ENCODE measurements at regions not wholly inside any gene's neighbourhood (a gene's known extent, or its start where the extent isn't known, plus 50 kb on each side); places are given as distances from the start of the nearest gene placed in this dataset.
"Not testable (repeated sequence)": the region's sequence is repeated elsewhere in the genome, so short reads cannot be mapped to it uniquely, and the experiment has no call there.

DNA sequence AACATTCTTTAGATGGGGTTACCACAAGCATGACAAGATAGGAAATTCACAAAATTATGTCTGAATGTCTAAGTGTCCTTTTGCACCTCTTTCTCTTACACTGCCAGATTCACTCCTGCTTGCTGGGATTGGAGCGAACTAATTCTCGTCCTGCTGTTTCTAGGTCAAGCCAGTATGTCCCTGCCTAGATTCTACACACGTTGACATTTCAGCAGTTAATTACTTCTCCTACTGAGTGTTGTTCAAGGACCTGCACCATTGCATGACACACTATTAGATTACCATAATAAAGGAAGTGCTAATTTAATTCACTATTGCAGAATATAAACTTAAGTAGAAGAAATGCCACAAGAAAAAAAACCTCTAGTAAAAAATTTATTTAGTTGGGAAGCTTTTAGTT is 1911.7 kb downstream of the PCDH7 start:
- no peak overlapping the region for H3K4me3 Mint-ChIP-seq
- H3K27ac Mint-ChIP-seq: no peak overlapping the region
- H3K27me3 Mint-ChIP-seq: no peaks in the 10 kb centered on the region
- H3K9me3 Mint-ChIP-seq: peaks cover 7% of the 10 kb centered on the region
- no peaks in the 10 kb centered on the region for H3K36me3 Mint-ChIP-seq (ENCODE audit: low read depth)
- intact Hi-C loops (cut with micrococcal nuclease): no loop called here
- H3K4me1 Mint-ChIP-seq (ENCODE audit: low read depth): no peaks in the 10 kb centered on the region

DNA sequence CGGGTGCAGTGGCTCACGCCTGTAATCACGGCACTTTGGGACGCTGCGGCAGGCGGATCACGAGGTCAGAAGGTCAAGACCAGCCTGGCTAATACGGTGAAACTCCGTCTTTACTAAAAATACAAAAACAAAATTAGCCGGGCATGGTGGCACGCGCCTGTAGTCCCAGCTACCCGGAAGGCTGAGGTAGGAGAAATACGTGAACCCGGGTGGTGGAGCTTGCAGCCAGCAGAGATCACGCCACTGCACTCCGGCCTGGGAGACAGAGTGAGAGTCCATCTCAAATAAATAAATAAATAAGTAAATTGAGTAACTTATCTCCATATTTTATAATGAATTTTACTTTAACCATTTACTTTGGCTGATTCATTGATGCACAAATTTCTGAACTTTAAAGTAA is 1913.3 kb downstream of the PCDH7 start:
- Mint-ChIP-seq H3K27me3 (no peaks in the 10 kb centered on the region), H3K9me3 (no peaks in the 10 kb centered on the region), H3K27ac (no peak overlapping the region), H3K4me1 (ENCODE audit: low read depth) (no peaks in the 10 kb centered on the region), H3K36me3 (ENCODE audit: low read depth) (no peaks in the 10 kb centered on the region), H3K4me3 (no peak overlapping the region)
- intact Hi-C loops (cut with micrococcal nuclease): no loop called here

DNA sequence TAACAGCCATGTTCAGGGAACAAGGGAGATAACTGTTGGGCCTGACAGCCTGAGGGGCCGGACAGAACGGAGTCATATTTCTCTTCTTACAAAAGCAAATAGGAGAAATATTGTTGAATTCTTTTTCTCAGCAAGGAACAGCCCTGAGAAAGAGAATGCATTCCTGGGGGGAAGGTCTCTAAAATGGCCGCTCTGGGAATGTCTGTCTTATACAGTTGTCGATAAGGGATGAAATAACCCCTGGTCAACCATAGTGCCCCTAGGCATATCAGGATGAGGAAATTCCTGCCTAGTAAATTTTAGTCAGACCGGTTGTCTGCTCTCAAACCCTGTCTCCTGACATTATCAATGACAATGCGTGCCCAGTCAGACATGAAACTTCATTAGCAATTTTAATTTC is 1925.5 kb downstream of the PCDH7 start:
- no peak overlapping the region for H3K4me3 Mint-ChIP-seq
- H3K27ac Mint-ChIP-seq: no peak overlapping the region
- intact Hi-C loops (cut with micrococcal nuclease): no loop called here
- no peaks in the 10 kb centered on the region for H3K4me1 Mint-ChIP-seq (ENCODE audit: low read depth)
- peaks cover 38% of the 10 kb centered on the region for H3K9me3 Mint-ChIP-seq
- no peaks in the 10 kb centered on the region for H3K36me3 Mint-ChIP-seq (ENCODE audit: low read depth)
- no peaks in the 10 kb centered on the region for H3K27me3 Mint-ChIP-seq

DNA sequence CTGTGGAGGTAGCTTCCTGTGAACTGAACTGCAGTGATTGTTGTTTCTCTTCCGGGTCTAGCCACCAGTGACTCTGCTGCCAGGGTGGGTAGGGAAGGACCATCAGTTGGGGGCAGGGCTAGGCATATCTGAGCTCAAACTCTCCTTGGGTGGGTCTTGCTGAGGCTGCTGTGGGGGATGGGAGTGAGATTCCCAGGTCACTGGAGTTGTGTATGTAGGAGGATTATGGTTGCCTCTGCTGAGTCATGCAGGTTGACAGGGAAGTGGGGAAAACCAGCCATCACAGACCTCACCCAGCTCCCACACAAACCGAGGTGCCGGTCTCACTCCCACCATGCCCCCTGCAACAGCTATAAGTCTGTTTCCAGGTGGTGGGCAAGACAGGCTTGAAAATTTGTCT is 1937.8 kb downstream of the PCDH7 start:
- intact Hi-C loops (cut with micrococcal nuclease): no loop called here
- Mint-ChIP-seq H3K36me3 (ENCODE audit: low read depth) (no peaks in the 10 kb centered on the region), H3K27me3 (no peaks in the 10 kb centered on the region), H3K4me1 (ENCODE audit: low read depth) (no peaks in the 10 kb centered on the region), H3K27ac (no peak overlapping the region), H3K9me3 (peaks cover 37% of the 10 kb centered on the region), H3K4me3 (no peak overlapping the region)

DNA sequence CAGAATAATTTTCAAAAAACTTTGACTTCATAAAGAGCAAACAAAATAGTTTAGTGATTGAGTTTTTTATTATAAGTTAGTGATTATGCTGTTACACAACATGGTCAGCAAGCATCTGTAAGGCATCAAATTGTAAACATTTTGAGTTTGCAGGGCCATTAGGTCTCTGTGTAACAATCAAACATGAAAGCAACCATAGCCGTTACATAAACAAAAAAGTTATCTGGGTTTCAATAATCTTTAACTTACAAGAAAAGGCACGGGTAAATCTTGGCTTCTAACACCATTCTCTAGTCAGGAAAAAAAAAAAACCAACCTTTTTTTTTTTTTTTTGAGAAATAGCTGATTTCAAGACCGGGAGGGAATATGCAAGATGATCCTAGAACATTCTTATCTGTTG is 1941.1 kb downstream of the PCDH7 start:
- Mint-ChIP-seq H3K4me3 (no peak overlapping the region), H3K9me3 (peaks cover 28% of the 10 kb centered on the region), H3K27ac (no peak overlapping the region), H3K27me3 (no peaks in the 10 kb centered on the region), H3K4me1 (ENCODE audit: low read depth) (no peaks in the 10 kb centered on the region), H3K36me3 (ENCODE audit: low read depth) (no peaks in the 10 kb centered on the region)
- intact Hi-C loops (cut with micrococcal nuclease): no loop called here

DNA sequence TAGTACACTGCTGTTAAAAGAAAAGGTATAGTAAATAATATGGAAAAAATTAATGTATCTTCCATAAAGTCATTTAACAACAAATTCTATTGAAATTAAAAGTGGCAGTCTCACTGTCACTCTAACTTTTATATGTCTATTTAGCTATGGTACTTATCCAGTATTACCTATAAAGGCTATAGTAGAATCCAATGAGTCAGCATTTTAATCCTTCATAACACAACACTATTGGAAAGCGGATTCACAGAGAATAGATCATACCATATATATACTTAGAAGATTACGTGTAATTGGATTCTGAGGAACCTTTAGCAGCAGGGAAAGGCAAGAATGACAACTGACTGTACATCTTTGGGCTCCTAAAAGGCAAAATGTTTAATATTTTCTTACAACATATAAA is 1942.6 kb downstream of the PCDH7 start:
- H3K27ac Mint-ChIP-seq: no peak overlapping the region
- no peaks in the 10 kb centered on the region for H3K4me1 Mint-ChIP-seq (ENCODE audit: low read depth)
- no peaks in the 10 kb centered on the region for H3K27me3 Mint-ChIP-seq
- H3K9me3 Mint-ChIP-seq: peaks cover 12% of the 10 kb centered on the region
- H3K4me3 Mint-ChIP-seq: no peak overlapping the region
- H3K36me3 Mint-ChIP-seq (ENCODE audit: low read depth): no peaks in the 10 kb centered on the region
- intact Hi-C loops (cut with micrococcal nuclease): no loop called here

DNA sequence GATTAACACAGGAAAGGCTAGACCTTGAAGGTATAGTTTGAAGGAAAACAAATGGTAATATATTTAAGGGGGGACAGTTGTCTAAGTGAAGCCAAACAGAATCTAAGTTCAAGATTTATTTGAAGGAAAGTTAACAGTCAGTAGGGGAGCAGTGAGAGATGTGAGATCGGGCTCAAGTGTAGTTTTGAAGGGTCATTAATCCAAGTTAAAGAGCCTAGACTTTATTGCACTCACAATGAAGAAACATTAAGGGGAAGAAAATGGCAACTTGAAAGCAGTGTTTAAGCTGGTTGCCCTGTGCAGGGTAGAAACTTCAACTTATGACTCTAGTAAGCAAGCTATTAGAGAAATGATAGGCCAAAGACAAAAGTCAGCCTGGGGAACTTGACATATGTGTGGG is 1952.2 kb downstream of the PCDH7 start:
- no peak overlapping the region for H3K27ac Mint-ChIP-seq
- H3K9me3 Mint-ChIP-seq: peaks cover 6% of the 10 kb centered on the region
- no peaks in the 10 kb centered on the region for H3K4me1 Mint-ChIP-seq (ENCODE audit: low read depth)
- intact Hi-C loops (cut with micrococcal nuclease): no loop called here
- no peaks in the 10 kb centered on the region for H3K36me3 Mint-ChIP-seq (ENCODE audit: low read depth)
- H3K4me3 Mint-ChIP-seq: no peak overlapping the region
- H3K27me3 Mint-ChIP-seq: no peaks in the 10 kb centered on the region

DNA sequence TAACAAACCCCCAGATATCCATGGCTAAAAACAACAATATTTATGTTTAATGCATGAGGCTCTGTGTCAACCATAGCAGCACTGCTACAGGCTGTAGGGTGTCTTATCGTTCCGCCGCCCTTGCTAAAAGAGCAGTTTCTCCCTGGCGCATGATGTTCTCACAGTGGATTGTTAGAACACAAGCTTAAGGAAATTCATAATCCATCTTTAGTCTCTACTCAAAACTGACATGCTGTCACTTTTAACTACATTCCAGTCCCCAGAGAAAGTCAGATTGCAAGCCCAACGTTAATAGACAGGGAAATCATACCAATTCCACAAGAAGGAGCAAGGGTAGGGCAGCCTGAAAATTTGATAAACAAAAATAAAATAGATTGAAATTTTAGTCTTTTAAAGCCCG is 1960.8 kb downstream of the PCDH7 start:
- H3K4me3 Mint-ChIP-seq: no peak overlapping the region
- H3K4me1 Mint-ChIP-seq (ENCODE audit: low read depth): no peaks in the 10 kb centered on the region

DNA sequence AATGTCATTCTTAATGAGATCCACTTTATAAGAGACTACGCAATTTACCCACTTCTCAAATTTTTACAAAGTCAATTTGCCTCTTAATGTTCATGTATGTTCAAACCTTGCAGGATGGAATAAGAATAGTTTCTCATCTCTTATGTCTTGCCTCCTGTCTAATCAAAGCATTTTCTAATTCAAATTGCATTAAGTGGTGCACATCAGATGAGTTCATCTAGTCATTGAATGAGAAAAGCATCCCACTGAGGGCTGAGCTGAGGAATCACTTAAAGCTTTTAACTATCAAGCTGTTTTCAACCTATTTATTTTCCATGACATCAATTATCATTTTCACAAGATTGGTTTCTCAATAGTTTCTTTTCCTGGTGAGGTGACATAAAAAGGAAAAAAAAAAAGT is 1964.0 kb downstream of the PCDH7 start:
- Mint-ChIP-seq H3K4me1 (ENCODE audit: low read depth) (no peaks in the 10 kb centered on the region), H3K27ac (no peak overlapping the region), H3K4me3 (no peak overlapping the region), H3K27me3 (no peaks in the 10 kb centered on the region), H3K36me3 (ENCODE audit: low read depth) (no peaks in the 10 kb centered on the region), H3K9me3 (peaks cover 22% of the 10 kb centered on the region)
- intact Hi-C loops (cut with micrococcal nuclease): no loop called here

More for the DNA sequence above, 1960.8 kb downstream of the PCDH7 start:
- intact Hi-C loops (cut with micrococcal nuclease): no loop called here
- Mint-ChIP-seq H3K27ac (no peak overlapping the region), H3K9me3 (peaks cover 29% of the 10 kb centered on the region), H3K27me3 (no peaks in the 10 kb centered on the region), H3K36me3 (ENCODE audit: low read depth) (no peaks in the 10 kb centered on the region)

DNA sequence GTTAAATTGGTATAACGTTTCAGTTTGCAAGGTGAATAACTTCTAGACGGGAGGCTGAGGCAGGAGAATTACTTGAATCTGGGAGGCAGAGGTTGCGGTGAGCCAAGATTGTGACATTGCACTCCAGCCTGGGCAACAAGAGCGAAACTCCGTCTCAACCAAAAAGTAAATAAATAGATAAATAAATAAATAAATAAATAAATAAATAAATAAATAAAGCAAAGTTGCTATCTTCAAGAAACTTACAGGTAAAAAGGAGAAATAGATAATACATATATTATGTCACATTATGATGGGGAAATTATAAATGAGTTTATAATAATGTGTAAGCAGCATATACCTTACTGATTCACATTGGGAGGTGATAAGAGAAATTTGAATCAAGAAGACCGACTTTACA is 1966.0 kb downstream of the PCDH7 start:
- H3K36me3 Mint-ChIP-seq (ENCODE audit: low read depth): no peaks in the 10 kb centered on the region
- peaks cover 9% of the 10 kb centered on the region for H3K9me3 Mint-ChIP-seq
- H3K27me3 Mint-ChIP-seq: no peaks in the 10 kb centered on the region
- intact Hi-C loops (cut with micrococcal nuclease): no loop called here
- no peaks in the 10 kb centered on the region for H3K4me1 Mint-ChIP-seq (ENCODE audit: low read depth)
- no peak overlapping the region for H3K27ac Mint-ChIP-seq
- no peak overlapping the region for H3K4me3 Mint-ChIP-seq

DNA sequence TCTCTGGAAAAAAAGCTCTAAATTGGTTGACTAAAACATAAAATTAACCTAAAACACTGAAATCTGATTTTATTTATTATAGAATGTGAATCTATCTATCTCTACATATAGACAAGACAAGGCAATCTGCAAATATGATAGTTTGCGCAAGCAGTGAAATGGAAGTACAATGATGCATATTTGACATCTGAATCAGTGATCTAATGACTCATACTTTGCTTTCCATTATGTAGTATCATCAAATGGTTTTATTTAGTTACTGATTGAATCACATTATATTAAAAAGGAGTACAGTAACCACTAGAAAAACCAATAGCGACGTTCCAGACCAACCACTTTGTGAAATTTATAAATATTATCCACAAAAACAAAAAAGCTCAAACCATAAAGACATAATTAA is 1969.3 kb downstream of the PCDH7 start:
- Mint-ChIP-seq H3K36me3 (ENCODE audit: low read depth) (no peaks in the 10 kb centered on the region), H3K4me3 (no peak overlapping the region), H3K9me3 (no peaks in the 10 kb centered on the region), H3K27ac (no peak overlapping the region), H3K4me1 (ENCODE audit: low read depth) (no peaks in the 10 kb centered on the region), H3K27me3 (no peaks in the 10 kb centered on the region)
- intact Hi-C loops (cut with micrococcal nuclease): no loop called here

DNA sequence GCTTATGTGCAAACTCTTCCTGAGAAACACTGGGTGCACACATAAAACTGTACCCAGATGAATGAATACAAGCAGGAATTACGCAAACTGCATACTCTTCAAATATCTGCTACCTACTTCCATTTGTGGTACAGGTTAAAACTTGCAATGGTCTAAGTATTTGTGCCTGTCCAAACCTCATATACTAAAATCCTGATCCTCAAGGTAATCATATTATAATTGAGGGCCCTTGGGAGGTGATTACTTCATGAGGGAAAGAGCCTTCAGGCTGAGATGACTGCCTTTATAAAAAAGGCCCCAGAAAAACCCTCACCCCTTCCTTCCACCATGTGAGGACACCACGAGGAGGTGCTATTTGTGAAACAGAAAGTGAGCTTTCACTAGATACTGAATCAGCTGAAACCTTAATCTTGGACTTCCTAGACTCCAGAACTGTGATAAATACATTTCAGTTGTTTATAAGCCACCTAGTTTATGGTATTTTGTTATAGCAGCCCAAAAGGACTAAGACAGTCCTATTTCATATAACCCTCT is 1977.2 kb downstream of the PCDH7 start:
- intact Hi-C loops (cut with micrococcal nuclease): no loop called here
- no peak overlapping the region for H3K27ac Mint-ChIP-seq
- no peaks in the 10 kb centered on the region for H3K36me3 Mint-ChIP-seq (ENCODE audit: low read depth)
- no peaks in the 10 kb centered on the region for H3K4me1 Mint-ChIP-seq (ENCODE audit: low read depth)
- H3K27me3 Mint-ChIP-seq: no peaks in the 10 kb centered on the region
- H3K9me3 Mint-ChIP-seq: no peaks in the 10 kb centered on the region
- no peak overlapping the region for H3K4me3 Mint-ChIP-seq

DNA sequence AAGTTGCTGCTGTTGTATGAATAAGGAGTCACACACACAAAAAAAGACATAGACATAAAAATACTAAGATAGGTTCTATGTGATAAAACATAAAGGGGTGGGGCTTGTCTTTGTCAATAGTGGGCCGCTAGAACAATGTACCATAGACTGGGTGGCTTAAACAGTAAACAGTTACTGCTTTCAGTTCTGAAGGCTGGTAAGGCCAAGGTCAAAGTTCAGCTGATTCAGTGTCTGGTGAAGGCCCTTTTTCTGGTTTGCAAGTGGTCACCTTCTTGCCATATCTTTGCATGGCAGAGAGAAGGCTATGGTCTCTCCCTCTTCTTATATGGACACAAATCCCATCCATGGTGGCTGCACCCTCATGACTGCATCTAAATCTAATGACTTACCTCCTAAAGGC is 1980.7 kb downstream of the PCDH7 start:
- Mint-ChIP-seq H3K27ac (no peak overlapping the region), H3K36me3 (ENCODE audit: low read depth) (no peaks in the 10 kb centered on the region), H3K9me3 (no peaks in the 10 kb centered on the region), H3K27me3 (no peaks in the 10 kb centered on the region), H3K4me1 (ENCODE audit: low read depth) (no peaks in the 10 kb centered on the region), H3K4me3 (no peak overlapping the region)
- intact Hi-C loops (cut with micrococcal nuclease): no loop called here

DNA sequence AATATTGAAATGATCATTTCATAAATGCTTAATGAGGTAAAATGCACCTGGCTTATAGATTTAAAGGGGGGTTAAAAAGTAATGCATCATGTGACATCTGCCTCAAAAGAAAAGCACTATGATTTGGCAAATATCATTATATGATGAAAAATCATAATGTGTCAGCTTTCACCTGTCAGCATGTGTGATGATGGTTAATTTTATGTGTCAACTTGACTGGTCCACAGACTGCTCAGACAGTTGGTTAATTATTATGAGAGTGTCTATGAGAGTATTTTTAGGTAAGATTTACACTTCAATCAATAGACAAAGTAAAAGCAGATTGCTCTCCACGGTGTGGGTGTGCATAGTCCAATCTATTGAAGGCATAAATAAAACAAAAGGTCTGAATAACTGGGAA is 1986.7 kb downstream of the PCDH7 start:
- Mint-ChIP-seq H3K4me1 (ENCODE audit: low read depth) (no peaks in the 10 kb centered on the region), H3K36me3 (ENCODE audit: low read depth) (no peaks in the 10 kb centered on the region), H3K27ac (no peak overlapping the region), H3K27me3 (no peaks in the 10 kb centered on the region), H3K9me3 (peaks cover 6% of the 10 kb centered on the region), H3K4me3 (no peak overlapping the region)
- intact Hi-C loops (cut with micrococcal nuclease): no loop called here

DNA sequence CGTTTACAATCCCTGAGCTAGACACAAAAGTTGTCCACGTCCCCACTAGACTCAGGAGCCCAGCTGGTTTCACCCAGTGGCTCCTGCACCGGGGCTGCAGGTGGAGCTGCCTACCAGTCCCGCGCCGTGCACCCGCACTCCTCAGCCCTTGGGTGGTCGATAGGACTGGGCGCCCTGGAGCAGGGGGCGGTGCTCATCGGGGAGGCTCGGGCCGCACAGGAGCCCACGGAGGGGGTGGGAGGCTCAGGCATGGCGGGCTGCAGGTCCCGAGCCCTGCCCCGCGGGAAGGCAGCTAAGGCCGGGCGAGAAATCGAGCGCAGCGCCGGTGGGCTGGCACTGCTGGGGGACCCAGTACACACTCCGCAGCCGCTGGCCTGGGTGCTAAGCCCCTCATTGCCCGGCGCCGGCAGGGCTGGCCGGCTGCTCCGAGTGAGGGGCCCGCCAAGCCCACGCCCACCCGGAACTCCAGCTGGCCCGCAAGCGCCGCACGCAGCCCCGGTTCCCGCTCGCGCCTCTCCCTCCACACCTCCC is 1996.0 kb downstream of the PCDH7 start:
- intact Hi-C loops (cut with micrococcal nuclease); H3K4me1 Mint-ChIP-seq (ENCODE audit: low read depth); H3K27ac Mint-ChIP-seq; H3K9me3 Mint-ChIP-seq; H3K36me3 Mint-ChIP-seq (ENCODE audit: low read depth); H3K4me3 Mint-ChIP-seq; H3K27me3 Mint-ChIP-seq: not testable (repeated sequence)
